H9 (cell line): ENCODE measurements at regions not wholly inside any gene's neighbourhood (a gene's known extent, or its start where the extent isn't known, plus 50 kb on each side); places are given as distances from the start of the nearest gene placed in this dataset.

Experiments
- DNase-seq: peaks from one replicate; pipeline ENCODE4 v3.0.0-alpha.2; 2017
- H2AFZ ChIP-seq: one replicate; pipeline ENCODE4 v1.6.1; 2013; ENCODE audit warnings: mild to moderate bottlenecking, low read length, control low read depth, moderate library complexity
- H2AK5ac ChIP-seq: 2 replicates; pipeline ENCODE4 v1.6.1; 2013; ENCODE audit warnings: low read length, control low read depth, mixed read lengths; ENCODE audit not compliant: insufficient read length
- H2BK120ac ChIP-seq: one replicate; pipeline ENCODE4 v1.6.1; 2013; ENCODE audit warnings: low read depth, mild to moderate bottlenecking, low read length, control low read depth, inconsistent platforms; ENCODE audit not compliant: poor library complexity, severe bottlenecking
- H2BK12ac ChIP-seq: 2 replicates; pipeline ENCODE4 v1.6.1; 2013; ENCODE audit warnings: low read length, control low read depth, mixed read lengths, low read depth; ENCODE audit not compliant: insufficient read length
- H2BK15ac ChIP-seq: 2 replicates; pipeline ENCODE4 v1.6.1; 2013; ENCODE audit warnings: low read depth, low read length, control low read depth
- H2BK20ac ChIP-seq: one replicate; pipeline ENCODE4 v1.6.1; 2013; ENCODE audit warnings: low read depth, mild to moderate bottlenecking, low read length, control low read depth, inconsistent platforms; ENCODE audit not compliant: poor library complexity, severe bottlenecking
- H2BK5ac ChIP-seq: 2 replicates; pipeline ENCODE4 v1.6.1; 2013; ENCODE audit warnings: low read length, control low read depth, mixed read lengths; ENCODE audit not compliant: insufficient read length
- H3K14ac ChIP-seq: 2 replicates; pipeline ENCODE4 v1.6.1; 2013; ENCODE audit warnings: low read length, control low read depth; ENCODE audit not compliant: insufficient read depth
- H3K18ac ChIP-seq: 2 replicates; pipeline ENCODE4 v1.6.1; 2013; ENCODE audit warnings: low read depth, mild to moderate bottlenecking, mixed read lengths, low read length, control low read depth; ENCODE audit not compliant: insufficient read length
- H3K23ac ChIP-seq: 2 replicates; pipeline ENCODE4 v1.6.1; 2013; ENCODE audit warnings: low read length, control low read depth, mixed read lengths, low read depth; ENCODE audit not compliant: insufficient read length
- H3K23me2 ChIP-seq: 2 replicates; pipeline ENCODE4 v1.6.1; 2013; ENCODE audit warnings: low read depth, mild to moderate bottlenecking, mixed read lengths, low read length, control low read depth; ENCODE audit not compliant: insufficient read length, poor library complexity, severe bottlenecking
- H3K27ac ChIP-seq: 2 replicates; pipeline ENCODE4 v1.5.1; 2013; ENCODE audit warnings: low read length, control low read depth, mixed read lengths, low read depth; ENCODE audit not compliant: insufficient read length
- H3K27me3 ChIP-seq: 2 replicates; pipeline ENCODE4 v1.6.1; 2013; ENCODE audit warnings: low read length, control low read depth, inconsistent platforms; ENCODE audit not compliant: insufficient read depth
- H3K4ac ChIP-seq: 2 replicates; pipeline ENCODE4 v1.6.1; 2013; ENCODE audit warnings: low read depth, mild to moderate bottlenecking, control low read depth, inconsistent platforms, low read length, moderate library complexity
- H3K4me1 ChIP-seq: 2 replicates; pipeline ENCODE4 v1.6.1; 2013; ENCODE audit warnings: low read length, control low read depth, inconsistent platforms; ENCODE audit not compliant: insufficient read depth
- H3K4me2 ChIP-seq: 2 replicates; pipeline ENCODE4 v1.6.1; 2013; ENCODE audit warnings: low read length, control low read depth, mixed read lengths; ENCODE audit not compliant: insufficient read length, insufficient read depth
- H3K56ac ChIP-seq: 2 replicates; pipeline ENCODE4 v1.6.1; 2013; ENCODE audit warnings: low read depth, mild to moderate bottlenecking, mixed read lengths, low read length, control low read depth; ENCODE audit not compliant: insufficient read length
- H3K79me1 ChIP-seq: 2 replicates; pipeline ENCODE4 v1.6.1; 2013; ENCODE audit warnings: low read depth, mild to moderate bottlenecking, moderate library complexity, low read length, control low read depth, inconsistent platforms; ENCODE audit not compliant: insufficient read depth, poor library complexity, severe bottlenecking
- H3K79me2 ChIP-seq: 2 replicates; pipeline ENCODE4 v1.6.1; 2013; ENCODE audit warnings: low read length, control low read depth, inconsistent platforms; ENCODE audit not compliant: insufficient read depth
- H3K9ac ChIP-seq: 2 replicates; pipeline ENCODE4 v1.6.1; 2013; ENCODE audit warnings: low read length, control low read depth, mixed read lengths; ENCODE audit not compliant: insufficient read length; ENCODE audit errors: extremely low read depth
- H3K9me3 ChIP-seq: one replicate; pipeline ENCODE4 v1.6.1; 2013; ENCODE audit warnings: low read depth, low read length, inconsistent platforms; ENCODE audit not compliant: control insufficient read depth
- H3T11ph ChIP-seq: one replicate; pipeline ENCODE4 v1.6.1; 2013; ENCODE audit warnings: mild to moderate bottlenecking, low read length, control low read depth, inconsistent platforms
- H4K20me1 ChIP-seq: one replicate; pipeline ENCODE4 v1.6.1; 2013; ENCODE audit not compliant: control insufficient read depth, insufficient read length, insufficient read depth
- H4K5ac ChIP-seq: 2 replicates; pipeline ENCODE4 v1.6.1; 2013; ENCODE audit warnings: low read depth, mild to moderate bottlenecking, mixed read lengths, low read length, control low read depth; ENCODE audit not compliant: insufficient read length
- H4K8ac ChIP-seq: replicated peaks from 2 replicates; pipeline ENCODE4 v1.6.1; 2013; ENCODE audit warnings: low read length, control low read depth, mixed read lengths, low read depth; ENCODE audit not compliant: insufficient read length
- H4K91ac ChIP-seq: 2 replicates; pipeline ENCODE4 v1.6.1; 2013; ENCODE audit warnings: low read depth, mild to moderate bottlenecking, moderate library complexity, mixed read lengths, low read length, control low read depth; ENCODE audit not compliant: insufficient read length
- H3K27ac Mint-ChIP-seq, 3 experiments: 2 replicates in 2 of 3; 3 replicates in 1 of 3; pipeline ENCODE4 v1.8.0; 2020 to 2021; ENCODE audit warnings: mixed read lengths in 3 of 3, mild to moderate bottlenecking in 1 of 3, moderate library complexity in 1 of 3
- H3K27me3 Mint-ChIP-seq: 2 replicates; pipeline ENCODE4 v1.8.0; 2021; ENCODE audit warnings: low read depth, mild to moderate bottlenecking, moderate library complexity, mixed read lengths
- H3K36me3 Mint-ChIP-seq, 3 experiments: 2 replicates in 2 of 3; 3 replicates in 1 of 3; pipeline ENCODE4 v1.8.0; 2020 to 2021; ENCODE audit warnings: low read depth in 3 of 3, mixed read lengths in 3 of 3; ENCODE audit not compliant: insufficient read depth in 1 of 3
- H3K4me1 Mint-ChIP-seq, 2 experiments: 2 replicates each; pipeline ENCODE4 v1.8.0; 2020; ENCODE audit warnings: mixed read lengths in 2 of 2
- H3K4me3 Mint-ChIP-seq, 2 experiments: 2 replicates in 1 of 2; 3 replicates in 1 of 2; pipeline ENCODE4 v1.8.0; 2020 to 2021; ENCODE audit warnings: mild to moderate bottlenecking in 2 of 2, mixed read lengths in 2 of 2, moderate library complexity in 1 of 2
- H3K9me3 Mint-ChIP-seq, 2 experiments: 2 replicates in 1 of 2; 3 replicates in 1 of 2; pipeline ENCODE4 v1.8.0; 2020; ENCODE audit warnings: mild to moderate bottlenecking in 2 of 2, mixed read lengths in 2 of 2, moderate library complexity in 1 of 2
- WGBS: extraction: QIAGEN DNeasy Blood & Tissue Kit; methylation state at CpG from one replicate; pipeline ENCODE4 v1.1.7; 2013; ENCODE audit warnings: missing lambda C conversion rate, low lambda C conversion rate, mixed read lengths; ENCODE audit not compliant: insufficient read length; ENCODE audit errors: extremely low coverage; 5-methylcytosine and 5-hydroxymethylcytosine counted together
- TF ChIP-seq, protein P1 (sequence below): fragments of 200-600 bp; sonication (generic); conservative IDR thresholded peaks from 3 replicates; pipeline ENCODE4 v1.8.0; 2021; ENCODE audit warnings: antibody characterized with exemption, mild to moderate bottlenecking

DNA sequence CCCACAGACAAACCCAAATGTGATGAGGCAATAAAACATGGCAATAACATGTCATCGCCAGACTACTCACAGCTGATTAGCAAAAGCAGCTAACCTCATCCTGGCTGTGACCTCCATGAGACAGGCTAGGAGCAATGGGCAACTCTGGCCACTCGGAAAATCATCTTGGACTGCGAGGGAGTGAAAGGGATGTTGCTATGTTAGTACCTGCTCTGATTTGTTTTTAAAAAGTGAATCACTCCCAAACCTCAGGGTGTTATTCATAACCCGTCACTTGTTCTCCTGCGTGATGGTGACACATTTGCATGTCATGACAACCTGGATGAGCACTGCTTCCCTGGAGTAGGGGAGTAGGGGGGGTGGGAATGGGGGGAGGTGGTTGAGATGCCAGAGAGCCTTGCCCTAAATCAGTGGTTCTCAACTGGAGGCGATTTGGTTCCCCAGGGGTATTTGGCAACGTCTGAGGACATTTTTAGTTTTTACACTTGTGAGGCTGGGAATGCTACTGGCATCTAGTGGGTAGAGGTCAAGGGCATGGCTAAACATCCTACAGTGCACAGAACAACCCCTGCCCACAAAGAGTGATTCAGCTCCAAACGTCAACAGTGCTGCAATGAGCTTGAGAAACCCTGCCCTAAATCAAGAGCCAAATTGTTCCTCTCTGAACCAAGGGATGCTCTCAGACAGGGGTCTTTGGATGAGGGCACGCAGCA lies 241.7 kb downstream of the SOX9 start:
- Histone ChIP-seq H2BK5ac (no peak overlapping the region), H2BK15ac (no peak overlapping the region), H3K18ac (no peak overlapping the region), H3K27ac (no peak overlapping the region), H3K56ac (no peak overlapping the region), H3K4me2 (no peak overlapping the region), H2BK20ac (no peak overlapping the region), H3K14ac (no peak overlapping the region), H2BK120ac (no peak overlapping the region), H4K8ac (no peak overlapping the region), H3K4ac (no peak overlapping the region), H3T11ph (no peak overlapping the region), H3K4me1 (no peaks in the 10 kb centered on the region), H3K9ac (no peak overlapping the region), H3K23ac (no peak overlapping the region), H3K27me3 (no peaks in the 10 kb centered on the region), H4K91ac (no peak overlapping the region), H3K23me2 (no peaks in the 10 kb centered on the region), H3K79me1 (no peaks in the 10 kb centered on the region), H3K79me2 (no peaks in the 10 kb centered on the region), H4K5ac (no peak overlapping the region), H2AK5ac (no peak overlapping the region), H4K20me1 (no peaks in the 10 kb centered on the region), H2BK12ac (no peak overlapping the region), H3K9me3 (no peaks in the 10 kb centered on the region), H2AFZ (no peak overlapping the region)
- Mint-ChIP-seq H3K36me3 (no peaks in the 10 kb centered on the region), H3K27me3 (peaks cover 9% of the 10 kb centered on the region), H3K4me1 (peaks cover 3 to 4% of the 10 kb centered on the region in 2 experiments; a peak in 3 of 4 replicates), H3K4me3 (no peak overlapping the region), H3K27ac (no peak overlapping the region), H3K9me3 (no peaks in the 10 kb centered on the region; a peak in 2 of 5 replicates)
- TF ChIP-seq, protein P1, sequence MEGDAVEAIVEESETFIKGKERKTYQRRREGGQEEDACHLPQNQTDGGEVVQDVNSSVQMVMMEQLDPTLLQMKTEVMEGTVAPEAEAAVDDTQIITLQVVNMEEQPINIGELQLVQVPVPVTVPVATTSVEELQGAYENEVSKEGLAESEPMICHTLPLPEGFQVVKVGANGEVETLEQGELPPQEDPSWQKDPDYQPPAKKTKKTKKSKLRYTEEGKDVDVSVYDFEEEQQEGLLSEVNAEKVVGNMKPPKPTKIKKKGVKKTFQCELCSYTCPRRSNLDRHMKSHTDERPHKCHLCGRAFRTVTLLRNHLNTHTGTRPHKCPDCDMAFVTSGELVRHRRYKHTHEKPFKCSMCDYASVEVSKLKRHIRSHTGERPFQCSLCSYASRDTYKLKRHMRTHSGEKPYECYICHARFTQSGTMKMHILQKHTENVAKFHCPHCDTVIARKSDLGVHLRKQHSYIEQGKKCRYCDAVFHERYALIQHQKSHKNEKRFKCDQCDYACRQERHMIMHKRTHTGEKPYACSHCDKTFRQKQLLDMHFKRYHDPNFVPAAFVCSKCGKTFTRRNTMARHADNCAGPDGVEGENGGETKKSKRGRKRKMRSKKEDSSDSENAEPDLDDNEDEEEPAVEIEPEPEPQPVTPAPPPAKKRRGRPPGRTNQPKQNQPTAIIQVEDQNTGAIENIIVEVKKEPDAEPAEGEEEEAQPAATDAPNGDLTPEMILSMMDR = no peak
- no peak for DNase-seq
- no CpG with 5 or more reads among the region's 9 CpGs for WGBS
